SU-DHL-6 (cell line): ENCODE measurements at regions not wholly inside any gene's neighbourhood (a gene's known extent, or its start where the extent isn't known, plus 50 kb on each side); places are given as distances from the start of the nearest gene placed in this dataset.

ENCODE experiments used
- H2AFZ ChIP-seq: fragments of 200-600 bp; sonication (generic); 2 replicates; pipeline ENCODE4 v1.6.1; 2014; ENCODE audit warnings: low read depth, mild to moderate bottlenecking, moderate library complexity, mixed read lengths, antibody characterized with exemption, low read length; ENCODE audit not compliant: severe bottlenecking
- H3F3A ChIP-seq: fragments of 200-600 bp; shearing (Covaris generic); 2 replicates; pipeline ENCODE4 v1.6.0; 2016; ENCODE audit warnings: antibody characterized with exemption, mild to moderate bottlenecking; ENCODE audit not compliant: insufficient read depth
- H3K27ac ChIP-seq: fragments of 200-600 bp; sonication (generic); 2 replicates; pipeline ENCODE4 v1.5.1; 2016; ENCODE audit warnings: low read depth, mild to moderate bottlenecking, low read length, moderate library complexity, mixed read lengths
- H3K27me3 ChIP-seq: fragments of 200-600 bp; sonication (generic), shearing (Covaris generic); 2 replicates; pipeline ENCODE4 v1.6.0; 2014; ENCODE audit warnings: mild to moderate bottlenecking, low read length
- H3K36me3 ChIP-seq: fragments of 200-600 bp; sonication (generic); 2 replicates; pipeline ENCODE4 v1.6.1; 2014; ENCODE audit warnings: mild to moderate bottlenecking, low read length, mixed read lengths
- H3K4me2 ChIP-seq: fragments of 300-600, 200-600 bp; shearing (Covaris generic), sonication (generic); 2 replicates; pipeline ENCODE4 v1.6.0; 2014; ENCODE audit warnings: low read length, low read depth, mild to moderate bottlenecking; ENCODE audit not compliant: poor library complexity, severe bottlenecking
- H3K4me3 ChIP-seq: fragments of 200-600 bp; sonication (generic); 2 replicates; pipeline ENCODE4 v1.5.1; 2014; ENCODE audit warnings: antibody characterized with exemption, low read length, mild to moderate bottlenecking, mixed read lengths; ENCODE audit not compliant: insufficient read depth, poor library complexity, severe bottlenecking
- H3K79me2 ChIP-seq: fragments of 200-600 bp; sonication (generic); 2 replicates; pipeline ENCODE4 v1.6.1; 2014; ENCODE audit warnings: mild to moderate bottlenecking, low read length, moderate library complexity; ENCODE audit not compliant: insufficient read depth
- H3K9ac ChIP-seq: fragments of 200-600 bp; sonication (generic); 2 replicates; pipeline ENCODE4 v1.7.0; 2014; ENCODE audit warnings: mild to moderate bottlenecking, low read length
- H3K9me2 ChIP-seq: fragments of 200-600 bp; sonication (generic); replicated peaks from 2 replicates; pipeline ENCODE4 v1.6.1; 2014; ENCODE audit warnings: low read length; ENCODE audit not compliant: insufficient read depth
- H3K9me3 ChIP-seq: fragments of 200-600 bp; sonication (generic); 2 replicates; pipeline ENCODE4 v1.6.1; 2014; ENCODE audit warnings: low read length, mixed read lengths; ENCODE audit not compliant: insufficient read depth
- H4K20me1 ChIP-seq: fragments of 200-600 bp; sonication (generic); 2 replicates; pipeline ENCODE4 v1.6.1; 2014; ENCODE audit warnings: low read depth, mild to moderate bottlenecking, antibody characterized with exemption, low read length, moderate library complexity, mixed read lengths
- EZH2phosphoT487 ChIP-seq: fragments of 200-600 bp; sonication (generic), shearing (Covaris generic); conservative IDR thresholded peaks from 2 replicates; pipeline ENCODE4 v1.6.1; 2018; ENCODE audit warnings: mild to moderate bottlenecking, antibody characterized with exemption, low read length, moderate library complexity, mixed read lengths
- TF ChIP-seq, protein P1 (sequence below): fragments of 200-600 bp; sonication (generic); IDR thresholded peaks from one replicate; pipeline ENCODE4 v1.5.1; 2017; ENCODE audit warnings: antibody characterized with exemption, mild to moderate bottlenecking, low read length, moderate library complexity; ENCODE audit not compliant: insufficient read depth, poor library complexity, severe bottlenecking

DNA sequence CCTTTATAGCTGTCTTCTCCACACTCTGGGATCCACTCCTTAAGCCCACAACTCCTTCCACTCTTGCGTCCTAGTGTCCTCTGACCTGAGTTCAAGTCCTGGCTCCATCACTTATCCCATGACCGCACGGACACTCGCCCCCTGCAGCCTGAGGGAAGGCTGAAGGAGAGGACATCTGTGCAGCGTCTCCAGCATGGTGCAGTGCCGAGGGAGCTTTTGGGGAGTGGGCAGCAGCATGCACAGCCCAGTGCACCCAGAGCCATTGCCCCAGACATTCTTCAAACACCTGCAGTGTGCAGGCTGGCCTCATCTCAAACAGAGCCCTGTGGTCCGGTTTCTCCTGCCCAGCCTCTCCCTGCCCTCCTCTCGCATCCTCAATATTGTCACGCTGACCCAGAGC lies 317.1 kb upstream of the ZMIZ1 start:
- Histone ChIP-seq H3K9me2 (no peaks in the 10 kb centered on the region), H2AFZ (no peak overlapping the region), H3F3A (no peaks in the 10 kb centered on the region), H3K27me3 (no peaks in the 10 kb centered on the region), H4K20me1 (no peaks in the 10 kb centered on the region), H3K4me3 (no peak overlapping the region), H3K9ac (no peak overlapping the region), H3K79me2 (no peaks in the 10 kb centered on the region), H3K36me3 (no peaks in the 10 kb centered on the region), H3K27ac (no peak overlapping the region), H3K4me2 (no peak overlapping the region), H3K9me3 (no peaks in the 10 kb centered on the region)
- no peak for TF ChIP-seq EZH2phosphoT487
- TF ChIP-seq, protein P1, sequence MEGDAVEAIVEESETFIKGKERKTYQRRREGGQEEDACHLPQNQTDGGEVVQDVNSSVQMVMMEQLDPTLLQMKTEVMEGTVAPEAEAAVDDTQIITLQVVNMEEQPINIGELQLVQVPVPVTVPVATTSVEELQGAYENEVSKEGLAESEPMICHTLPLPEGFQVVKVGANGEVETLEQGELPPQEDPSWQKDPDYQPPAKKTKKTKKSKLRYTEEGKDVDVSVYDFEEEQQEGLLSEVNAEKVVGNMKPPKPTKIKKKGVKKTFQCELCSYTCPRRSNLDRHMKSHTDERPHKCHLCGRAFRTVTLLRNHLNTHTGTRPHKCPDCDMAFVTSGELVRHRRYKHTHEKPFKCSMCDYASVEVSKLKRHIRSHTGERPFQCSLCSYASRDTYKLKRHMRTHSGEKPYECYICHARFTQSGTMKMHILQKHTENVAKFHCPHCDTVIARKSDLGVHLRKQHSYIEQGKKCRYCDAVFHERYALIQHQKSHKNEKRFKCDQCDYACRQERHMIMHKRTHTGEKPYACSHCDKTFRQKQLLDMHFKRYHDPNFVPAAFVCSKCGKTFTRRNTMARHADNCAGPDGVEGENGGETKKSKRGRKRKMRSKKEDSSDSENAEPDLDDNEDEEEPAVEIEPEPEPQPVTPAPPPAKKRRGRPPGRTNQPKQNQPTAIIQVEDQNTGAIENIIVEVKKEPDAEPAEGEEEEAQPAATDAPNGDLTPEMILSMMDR, result no peak

DNA sequence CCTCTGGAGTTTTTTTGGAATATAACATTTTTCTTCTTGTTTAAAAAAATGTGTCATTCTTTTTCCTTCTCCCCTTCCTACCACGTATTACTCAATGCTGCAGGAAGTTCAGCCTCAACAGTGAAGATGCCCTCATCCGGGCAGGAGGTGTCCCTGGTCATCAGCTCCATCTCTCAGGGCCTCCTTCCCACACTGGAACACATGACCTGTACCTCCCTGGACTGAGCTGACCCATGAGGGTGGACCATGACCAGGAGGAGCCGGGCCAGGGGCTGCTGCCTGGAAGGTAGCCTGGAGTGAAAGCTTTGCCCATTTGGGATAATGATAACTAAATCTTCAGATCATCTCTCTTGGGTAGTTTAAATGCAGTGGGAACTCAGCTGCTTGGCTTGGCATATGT lies 316.5 kb upstream of the ZMIZ1 start:
- Histone ChIP-seq H4K20me1 (no peaks in the 10 kb centered on the region), H3F3A (no peaks in the 10 kb centered on the region), H2AFZ (no peak overlapping the region), H3K79me2 (no peaks in the 10 kb centered on the region), H3K4me2 (no peak overlapping the region), H3K9me3 (no peaks in the 10 kb centered on the region), H3K36me3 (no peaks in the 10 kb centered on the region), H3K27ac (no peak overlapping the region), H3K4me3 (no peak overlapping the region), H3K9me2 (no peaks in the 10 kb centered on the region), H3K9ac (no peak overlapping the region), H3K27me3 (no peaks in the 10 kb centered on the region)
- no peak for TF ChIP-seq EZH2phosphoT487
- TF ChIP-seq, protein P1, result no peak

DNA sequence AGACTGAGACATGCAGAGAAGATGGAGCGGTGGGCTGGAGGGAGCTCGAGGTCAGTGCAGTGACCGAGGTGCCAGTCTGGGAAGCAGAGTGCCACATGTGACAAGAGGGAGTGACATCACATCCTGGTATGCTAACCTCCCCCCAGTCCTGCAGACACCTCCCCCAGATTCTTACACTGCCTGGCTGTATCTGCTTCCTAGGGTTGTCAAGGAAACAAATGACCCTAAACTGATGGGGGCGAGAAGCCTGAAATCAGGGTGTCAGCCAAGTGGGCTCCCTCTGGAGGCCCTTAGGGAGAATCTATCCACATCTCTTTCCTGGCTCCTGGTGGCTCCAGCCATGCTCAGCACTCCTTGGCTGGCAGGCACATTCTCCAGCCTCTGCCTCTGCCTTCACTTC lies 316.1 kb upstream of the ZMIZ1 start:
- H2AFZ ChIP-seq, result no peak overlapping the region
- H4K20me1 ChIP-seq, result no peaks in the 10 kb centered on the region
- no peaks in the 10 kb centered on the region for H3K27me3 ChIP-seq
- no peak overlapping the region for H3K27ac ChIP-seq
- H3F3A ChIP-seq, result no peaks in the 10 kb centered on the region
- no peak overlapping the region for H3K4me2 ChIP-seq
- H3K9me2 ChIP-seq, result no peaks in the 10 kb centered on the region
- no peaks in the 10 kb centered on the region for H3K9me3 ChIP-seq
- H3K79me2 ChIP-seq, result no peaks in the 10 kb centered on the region
- no peak overlapping the region for H3K9ac ChIP-seq
- H3K36me3 ChIP-seq, result no peaks in the 10 kb centered on the region
- TF ChIP-seq, protein P1, result no peak
- no peak for TF ChIP-seq EZH2phosphoT487
- no peak overlapping the region for H3K4me3 ChIP-seq
